IPS-18c (cell line): ENCODE measurements at regions not wholly inside any gene's neighbourhood (a gene's known extent, or its start where the extent isn't known, plus 50 kb on each side); places are given as distances from the start of the nearest gene placed in this dataset.

Source experiments
- H3K4me3 ChIP-seq: 2 replicates; pipeline ENCODE4 v1.7.0; 2013; ENCODE audit warnings: low read depth, mild to moderate bottlenecking, low read length, moderate library complexity; ENCODE audit not compliant: insufficient read depth
- H3K9me3 ChIP-seq: one replicate; pipeline ENCODE4 v1.6.1; 2013; ENCODE audit warnings: mild to moderate bottlenecking, low read length, moderate library complexity; ENCODE audit not compliant: control insufficient read depth, insufficient read depth

DNA sequence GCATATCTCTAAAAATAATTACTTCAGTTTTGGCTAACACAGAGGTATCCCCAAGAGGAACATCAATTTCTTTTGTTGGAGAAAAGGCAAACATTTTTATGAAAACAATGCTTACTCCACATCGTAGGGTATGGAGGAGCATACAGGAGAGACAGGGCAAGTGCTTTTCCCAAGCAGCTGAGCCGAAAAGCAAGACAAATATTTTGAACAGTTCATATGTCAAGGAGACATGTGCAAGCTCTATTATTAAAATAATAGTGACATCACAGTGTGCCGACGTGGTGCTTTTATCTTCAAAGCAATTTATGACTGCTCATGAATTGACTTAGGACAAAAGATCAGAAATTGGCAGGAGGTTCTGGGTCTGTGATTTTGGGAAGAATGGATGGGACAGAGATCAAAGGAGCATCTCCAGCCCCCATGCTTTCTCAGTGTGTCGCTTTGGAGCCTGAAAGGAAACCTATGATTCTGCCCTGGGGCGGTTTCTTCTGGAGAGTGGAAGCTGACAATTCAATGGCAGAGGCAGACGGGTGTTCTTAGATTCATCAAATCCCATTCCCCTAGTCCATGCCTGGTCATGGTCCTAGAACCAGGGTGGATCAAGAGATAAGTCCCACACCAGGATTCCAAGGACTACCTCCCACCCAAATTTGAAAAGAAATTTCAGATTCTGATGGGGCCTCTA is 97.1 kb downstream of the JCAD start:
- H3K9me3 ChIP-seq: no peaks in the 10 kb centered on the region
- no peak overlapping the region for H3K4me3 ChIP-seq

GRCh38 chr10:29961351-29961750 is 98.0 kb downstream of the JCAD start:
- Histone ChIP-seq H3K4me3 (no peak overlapping the region), H3K9me3 (no peaks in the 10 kb centered on the region)

- H3K4me3 ChIP-seq: no peak overlapping the region
These were observed 99.1 kb downstream of the JCAD start for GRCh38 chr10:29960261-29960660.

GRCh38 chr10:29959586-29959985 is 99.8 kb downstream of the JCAD start:
- Histone ChIP-seq H3K9me3 (no peaks in the 10 kb centered on the region), H3K4me3 (no peak overlapping the region)

More at GRCh38 chr10:29960261-29960660, 99.1 kb downstream of the JCAD start:
- H3K9me3 ChIP-seq: no peaks in the 10 kb centered on the region

GRCh38 chr10:29958440-29958839 is 100.9 kb downstream of the JCAD start:
- no peak overlapping the region for H3K4me3 ChIP-seq
- no peaks in the 10 kb centered on the region for H3K9me3 ChIP-seq

DNA sequence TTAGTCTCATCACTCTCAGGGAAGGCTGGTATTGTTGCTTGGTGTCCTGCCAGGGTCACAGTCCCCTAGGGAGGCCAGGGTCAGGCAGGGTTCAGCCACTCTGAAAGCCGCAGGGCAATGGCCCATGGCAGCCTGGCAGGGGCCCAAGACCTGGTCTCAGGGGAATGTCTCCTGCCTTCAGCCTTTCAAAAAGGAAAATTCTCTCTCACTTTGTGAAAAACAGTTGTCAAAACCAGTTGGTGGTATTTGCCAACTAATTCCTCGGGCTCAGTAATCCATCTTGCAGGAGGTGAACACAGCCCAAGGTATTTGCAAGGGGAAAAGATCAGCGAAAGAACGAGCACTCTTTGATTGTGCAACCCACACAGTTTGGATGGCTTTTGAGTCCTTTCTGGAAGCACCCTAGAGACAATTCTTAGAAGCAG is 101.5 kb downstream of the JCAD start:
- Histone ChIP-seq H3K4me3 (no peak overlapping the region), H3K9me3 (no peaks in the 10 kb centered on the region)

- Histone ChIP-seq H3K9me3 (no peaks in the 10 kb centered on the region), H3K4me3 (no peak overlapping the region)
These were observed 102.2 kb downstream of the JCAD start for GRCh38 chr10:29957236-29957635.

DNA sequence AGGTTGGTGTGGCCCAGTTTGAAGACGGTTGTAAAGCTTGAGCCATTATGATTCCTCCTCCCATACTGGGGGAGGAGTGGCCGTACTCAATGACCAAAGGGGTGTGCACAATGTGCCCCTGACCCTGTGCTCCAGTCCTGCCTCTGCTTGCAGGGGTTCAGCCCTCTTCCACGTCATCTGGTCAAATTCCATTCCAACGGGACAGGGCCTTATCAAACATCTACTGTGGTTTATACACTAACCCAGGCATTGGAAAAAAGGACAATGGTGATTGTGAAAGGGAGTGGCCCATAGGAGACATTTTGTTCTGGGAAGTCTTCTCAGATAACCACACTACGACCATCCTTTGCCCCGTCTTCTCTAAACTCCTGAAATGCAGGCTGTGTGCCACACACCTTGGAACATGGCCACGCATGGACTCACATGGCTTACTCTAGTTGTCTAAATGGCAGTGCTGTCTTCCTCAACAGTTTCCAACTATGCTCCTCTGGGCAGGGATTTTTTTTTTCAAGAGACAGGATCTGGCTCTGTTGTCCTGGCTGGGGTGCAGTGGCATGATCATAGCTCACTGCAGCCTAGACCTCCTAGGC is 103.0 kb downstream of the JCAD start:
- Histone ChIP-seq H3K4me3 (no peak overlapping the region), H3K9me3 (no peaks in the 10 kb centered on the region)

DNA sequence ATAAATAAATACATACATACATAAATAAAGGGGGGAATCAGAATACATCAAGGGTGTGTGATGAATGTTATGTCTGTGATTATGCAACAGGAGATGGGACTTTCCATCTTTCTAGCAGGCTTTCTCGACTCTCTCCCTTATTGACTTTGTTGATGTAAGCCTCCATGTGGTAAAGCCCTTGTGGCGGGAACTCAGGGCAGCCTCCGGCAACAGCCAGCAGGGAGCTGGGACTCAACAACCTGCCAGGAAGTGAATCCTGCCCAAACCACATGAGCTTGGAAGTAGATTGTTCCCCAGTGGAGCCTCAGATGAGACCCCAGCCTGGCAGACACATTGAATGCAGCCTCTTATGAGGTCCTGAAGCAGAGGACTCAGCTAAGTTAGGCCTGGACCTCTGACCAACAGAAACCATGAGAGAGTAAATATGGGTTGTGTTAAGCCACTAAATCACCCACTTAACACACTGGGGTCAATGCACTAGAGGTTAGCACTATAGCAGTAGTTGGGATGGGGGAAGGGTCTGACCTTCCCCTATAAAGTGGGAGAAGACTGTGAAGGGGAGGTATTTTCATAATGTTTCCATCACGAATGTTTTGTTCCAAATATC is 104.0 kb downstream of the JCAD start:
- Histone ChIP-seq H3K4me3 (no peak overlapping the region), H3K9me3 (no peaks in the 10 kb centered on the region)

DNA sequence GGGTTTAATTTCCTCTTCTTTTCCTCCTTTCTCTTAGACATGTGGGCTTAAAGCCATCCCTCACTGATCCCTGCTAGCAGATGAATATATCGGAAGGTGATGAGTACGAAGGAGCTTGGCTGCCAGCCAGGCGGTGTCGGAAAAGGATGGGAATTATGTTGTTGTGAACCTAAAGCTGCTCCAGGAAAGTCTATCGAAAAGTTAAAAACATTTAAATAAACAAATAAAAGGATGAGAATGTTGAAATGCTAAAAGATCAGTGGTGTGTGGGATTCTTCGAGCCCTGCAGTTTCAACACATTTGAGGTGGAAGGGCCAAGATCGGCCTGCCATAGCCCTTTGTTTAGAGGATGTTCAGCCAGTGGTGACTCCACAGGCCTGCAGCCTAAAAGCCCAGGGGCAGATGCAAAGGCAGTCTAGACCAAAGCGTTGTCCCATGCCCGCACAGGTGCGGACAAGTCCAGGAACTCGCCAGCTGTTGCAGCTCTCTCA is 107.9 kb downstream of the JCAD start:
- Histone ChIP-seq H3K9me3 (peaks cover 2% of the 10 kb centered on the region), H3K4me3 (no peak overlapping the region)

GRCh38 chr10:29950391-29950790 is 109.0 kb downstream of the JCAD start:
- no peak overlapping the region for H3K4me3 ChIP-seq
- peaks cover 2% of the 10 kb centered on the region for H3K9me3 ChIP-seq

DNA sequence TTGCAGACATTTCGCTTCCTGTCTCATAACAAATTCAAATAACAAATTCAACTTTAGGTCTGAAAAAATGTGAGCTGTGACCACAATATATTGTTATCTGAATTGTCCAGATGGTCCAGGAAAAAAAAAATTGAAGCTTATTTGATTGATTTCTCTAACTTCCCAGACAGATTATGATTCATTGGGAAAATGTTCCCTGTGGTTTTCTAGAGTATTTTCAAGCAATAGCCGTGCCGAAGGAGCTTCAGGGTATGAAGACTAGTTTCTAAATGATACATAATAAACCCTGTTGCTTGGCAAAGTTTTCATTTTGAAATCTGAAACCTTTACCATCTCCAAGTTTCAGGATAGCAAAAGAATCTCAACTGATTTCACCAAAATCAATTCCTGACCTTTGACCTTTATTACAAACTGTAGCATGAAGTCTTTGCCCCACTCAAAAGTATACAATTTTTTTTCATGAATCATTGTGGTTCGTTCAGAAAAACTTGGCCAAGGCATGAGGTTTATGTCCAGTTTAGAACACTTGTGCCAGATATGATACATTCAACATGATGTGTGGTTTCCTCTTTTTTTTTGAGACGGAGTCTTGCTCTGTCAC is 109.9 kb downstream of the JCAD start:
- H3K9me3 ChIP-seq: peaks cover 2% of the 10 kb centered on the region
- H3K4me3 ChIP-seq: no peak overlapping the region

DNA sequence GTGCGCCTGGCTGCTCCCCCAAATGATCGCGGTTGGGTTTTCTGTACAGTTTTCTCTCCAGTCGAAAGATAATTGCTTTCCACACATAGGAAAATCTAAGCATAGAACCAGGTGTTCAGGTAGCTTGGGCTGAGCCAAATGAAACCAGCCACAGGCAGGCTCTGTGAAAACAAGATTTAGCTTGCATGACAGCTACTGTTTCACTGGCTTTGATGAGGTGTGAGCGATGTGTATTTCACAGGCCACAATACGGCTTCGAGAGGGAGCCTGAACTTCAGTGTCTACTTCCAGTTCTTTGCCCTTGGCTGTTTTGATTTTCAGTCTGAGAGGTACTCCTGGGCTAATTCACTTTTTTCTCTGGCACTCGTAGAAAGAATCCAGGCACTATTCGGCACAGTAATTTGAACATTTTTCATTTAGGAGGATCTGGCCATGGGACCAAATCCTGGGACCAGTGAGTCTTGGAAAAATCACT is 110.5 kb downstream of the JCAD start:
- Histone ChIP-seq H3K9me3 (peaks cover 2% of the 10 kb centered on the region), H3K4me3 (no peak overlapping the region)

DNA sequence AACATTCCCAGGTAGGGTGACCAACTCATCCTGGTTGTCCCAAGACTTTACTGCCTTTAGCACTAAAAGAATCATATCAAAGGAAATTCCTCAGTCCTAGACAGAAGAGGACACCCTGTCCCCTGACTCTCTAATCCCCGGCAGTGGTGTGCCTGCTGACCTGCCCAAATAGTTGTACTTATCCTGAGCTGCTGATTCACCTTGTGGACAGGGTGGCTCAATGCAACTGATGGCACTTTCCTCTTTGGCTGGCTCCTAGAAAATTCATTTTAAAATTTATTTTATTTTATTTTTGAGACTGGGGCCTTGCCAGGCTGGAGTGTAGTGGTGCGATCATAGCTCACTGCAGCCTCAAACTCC is 111.7 kb downstream of the JCAD start:
- Histone ChIP-seq H3K9me3 (peaks cover 2% of the 10 kb centered on the region), H3K4me3 (no peak overlapping the region)

GRCh38 chr10:29946953-29947700 is 112.3 kb downstream of the JCAD start:
- Histone ChIP-seq H3K4me3 (no peak overlapping the region), H3K9me3 (peaks cover 2% of the 10 kb centered on the region)

GRCh38 chr10:29946614-29946952 is 112.8 kb downstream of the JCAD start:
- H3K4me3 ChIP-seq: no peak overlapping the region
- peaks cover 2% of the 10 kb centered on the region for H3K9me3 ChIP-seq

- no peaks in the 10 kb centered on the region for H3K9me3 ChIP-seq
These were observed 117.9 kb downstream of the JCAD start for GRCh38 chr10:29941476-29941875.

More at GRCh38 chr10:29941476-29941875, 117.9 kb downstream of the JCAD start:
- no peak overlapping the region for H3K4me3 ChIP-seq
